SK-MEL-5 (cell line): ENCODE measurements at regions not wholly inside any gene's neighbourhood (a gene's known extent, or its start where the extent isn't known, plus 50 kb on each side); places are given as distances from the start of the nearest gene placed in this dataset.
A peak's percentile ranks its signal among the peaks of the same experiment; 100 is the strongest.
"Not testable (repeated sequence)": the region's sequence is repeated elsewhere in the genome, so short reads cannot be mapped to it uniquely, and the experiment has no call there.

ENCODE experiments used
- DNase-seq: peaks from one replicate; pipeline ENCODE4 v3.0.0-alpha.2; 2016; ENCODE audit warnings: low read depth, low spot score
- in situ Hi-C: cut with HindIII; loops from 2 replicates; pipeline ENCODE4 v1.10.0; 2016; ENCODE audit warnings: low sequenced_read_pairs, high pct_unique_total_duplicates, low pct_unique_long_range_greater_than_20kb

DNA sequence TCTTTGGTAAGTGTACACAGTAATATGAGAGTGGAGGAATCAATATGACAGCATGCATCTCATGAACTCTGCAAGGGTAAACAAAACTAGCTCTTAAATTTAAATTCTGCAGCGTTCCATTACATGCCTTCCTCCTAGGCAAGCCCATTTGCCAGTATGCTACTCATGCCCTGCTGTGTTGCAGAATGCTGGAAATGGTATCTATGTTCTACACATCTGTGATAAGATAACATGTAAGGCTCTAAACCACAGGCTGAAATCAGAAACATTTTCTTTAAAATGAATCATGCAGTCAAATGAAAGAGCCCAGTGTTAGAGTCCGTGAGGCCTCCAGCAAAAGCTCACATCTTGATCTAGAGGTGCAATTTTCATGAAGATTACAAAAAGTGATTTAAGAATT lies 112.8 kb upstream of the FN1 start:
- in situ Hi-C loops = no loop called here
- peak; percentile 11 for DNase-seq

DNA sequence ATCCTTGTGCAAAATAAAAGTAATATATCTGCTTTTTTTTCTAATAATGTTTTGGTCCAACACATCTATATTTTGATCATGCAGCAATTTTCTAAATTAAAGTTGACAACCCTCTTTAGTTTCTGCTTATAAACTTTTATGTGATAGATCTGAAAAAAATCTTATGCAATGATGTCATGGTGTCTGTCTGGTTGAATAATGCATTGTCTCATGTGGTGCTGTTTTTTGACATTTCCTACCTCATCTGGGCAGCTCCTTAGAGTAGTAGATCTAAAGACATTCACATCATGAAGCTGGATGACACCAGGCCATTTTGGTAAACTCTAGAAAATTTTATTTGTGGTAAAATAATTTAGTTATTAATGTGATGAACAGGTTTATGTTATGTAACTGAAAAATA lies 106.8 kb upstream of the FN1 start:
- no peak for DNase-seq
- in situ Hi-C loops = no loop called here

DNA sequence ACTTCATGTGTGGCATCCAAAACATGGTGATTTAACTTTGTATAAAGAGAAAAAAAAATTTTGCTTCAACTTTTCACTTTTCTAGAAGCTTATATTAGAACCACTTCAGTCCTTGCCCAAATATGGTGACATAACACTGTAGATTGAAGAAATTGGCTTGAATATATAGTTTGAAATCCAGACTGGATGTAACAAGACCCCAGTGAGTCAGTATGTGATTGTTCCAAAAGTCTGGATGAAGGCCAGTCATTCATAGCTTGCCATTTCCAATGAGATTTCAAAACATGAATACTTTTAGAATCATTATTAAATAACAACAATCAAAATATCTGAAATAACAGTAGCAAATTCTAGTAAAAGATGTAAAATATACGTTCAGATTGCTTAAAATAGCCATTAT lies 104.8 kb upstream of the FN1 start:
- in situ Hi-C loops = no loop called here
- peak; percentile 15 for DNase-seq

DNA sequence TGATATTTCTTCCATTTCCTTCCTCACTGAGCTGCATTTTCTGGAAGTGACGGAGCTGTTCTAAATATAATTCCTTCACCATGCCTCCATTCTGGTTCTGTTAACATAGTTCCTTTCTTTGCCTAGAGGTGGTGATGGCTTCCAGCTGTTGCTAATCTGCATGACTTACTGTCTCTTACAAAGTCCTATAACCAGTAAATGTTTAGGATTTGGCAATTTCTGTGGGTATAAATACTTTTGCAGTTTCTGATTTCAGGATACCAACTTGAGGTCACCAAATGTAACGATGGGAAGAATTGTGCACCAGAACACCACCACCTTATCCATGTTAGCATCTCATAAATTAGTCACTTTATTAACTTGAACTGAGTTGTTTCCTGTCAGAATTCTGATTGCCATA lies 101.7 kb upstream of the FN1 start:
- DNase-seq = no peak
- in situ Hi-C loops = no loop called here

DNA sequence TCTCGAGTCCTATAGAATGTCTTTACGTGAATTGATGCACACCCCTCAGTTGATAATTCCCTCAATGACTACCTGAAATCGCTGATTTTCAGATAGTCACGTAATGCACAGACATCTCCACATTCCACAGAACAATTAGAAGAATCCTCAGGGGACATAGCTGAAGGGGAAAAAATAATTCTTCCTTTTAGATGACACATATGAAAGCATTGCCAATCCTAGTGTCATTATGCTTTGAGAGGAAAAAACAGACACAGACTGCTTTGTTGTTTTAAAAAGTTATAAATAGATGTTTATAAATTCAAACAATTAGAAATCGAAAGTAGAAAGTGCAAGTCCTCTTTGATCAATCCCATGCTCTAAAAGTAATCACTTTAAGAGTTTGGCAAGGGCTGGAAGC lies 100.6 kb upstream of the FN1 start:
- in situ Hi-C loops = no loop called here
- DNase-seq = peak; percentile 17

DNA sequence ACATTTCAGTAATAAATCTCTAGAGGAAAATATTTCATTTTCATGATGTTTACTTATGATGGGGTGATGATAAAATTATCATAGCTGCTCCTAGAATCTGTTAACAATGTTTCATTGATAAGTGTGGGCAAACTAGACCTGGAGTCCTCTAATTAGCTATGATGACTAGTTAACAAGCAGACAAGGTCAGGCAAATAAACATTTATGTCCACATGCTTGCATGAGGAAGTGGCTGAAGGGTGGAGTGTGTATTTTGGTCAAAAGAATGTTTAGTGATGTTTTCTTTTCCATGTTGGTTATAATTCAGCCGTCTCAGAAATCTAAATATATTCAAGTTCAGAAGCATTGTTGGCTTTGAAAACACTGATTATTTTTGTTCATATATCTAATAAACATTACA lies 99.9 kb upstream of the FN1 start:
- in situ Hi-C loops = no loop called here
- no peak for DNase-seq

DNA sequence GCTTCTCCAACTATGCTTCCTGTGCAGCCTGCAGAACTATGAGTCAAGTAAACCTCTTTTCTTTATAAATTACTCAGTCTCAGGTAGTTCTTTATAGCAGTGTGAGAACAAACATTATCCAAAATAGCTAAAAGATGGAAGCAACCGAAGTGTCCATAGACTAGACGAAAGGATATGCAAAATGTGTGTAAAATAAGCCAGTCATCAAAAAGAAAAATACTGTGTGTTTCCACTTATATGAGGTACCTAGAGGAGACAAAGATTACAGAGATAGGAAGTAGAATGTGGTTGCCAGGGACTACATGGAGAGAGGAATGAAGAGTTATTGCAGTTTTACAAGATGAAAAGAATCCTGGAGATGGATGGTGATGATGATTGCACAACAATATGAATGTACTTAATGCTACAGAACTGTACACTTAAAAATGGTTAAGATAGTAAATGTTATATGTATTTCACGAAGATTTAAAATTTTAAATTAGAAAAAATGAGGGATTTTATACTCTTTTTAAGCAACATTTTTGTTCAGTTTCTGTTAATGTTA lies 99.3 kb upstream of the FN1 start:
- no peak for DNase-seq
- in situ Hi-C loops = no loop called here

DNA sequence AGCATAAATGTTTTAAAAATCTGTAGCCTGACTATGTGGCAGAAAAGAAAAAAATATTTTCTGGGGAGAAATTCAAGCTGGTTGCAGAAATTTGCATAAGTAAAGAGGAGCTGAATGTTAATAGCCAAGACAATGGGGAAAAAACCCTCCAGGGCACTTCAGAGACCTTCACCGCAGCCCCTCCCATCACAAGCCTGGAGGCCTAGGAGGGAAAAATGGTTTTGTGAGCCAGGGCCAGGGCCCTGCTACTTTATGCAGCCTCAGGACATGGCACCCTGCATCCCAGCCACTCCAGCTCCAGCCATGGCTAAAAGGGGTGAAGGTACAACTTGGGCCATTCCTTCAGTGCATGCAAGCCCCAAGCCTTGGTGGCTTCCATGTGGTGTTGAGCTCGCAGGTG lies 97.8 kb upstream of the FN1 start:
- in situ Hi-C loops = not testable (repeated sequence)

DNA sequence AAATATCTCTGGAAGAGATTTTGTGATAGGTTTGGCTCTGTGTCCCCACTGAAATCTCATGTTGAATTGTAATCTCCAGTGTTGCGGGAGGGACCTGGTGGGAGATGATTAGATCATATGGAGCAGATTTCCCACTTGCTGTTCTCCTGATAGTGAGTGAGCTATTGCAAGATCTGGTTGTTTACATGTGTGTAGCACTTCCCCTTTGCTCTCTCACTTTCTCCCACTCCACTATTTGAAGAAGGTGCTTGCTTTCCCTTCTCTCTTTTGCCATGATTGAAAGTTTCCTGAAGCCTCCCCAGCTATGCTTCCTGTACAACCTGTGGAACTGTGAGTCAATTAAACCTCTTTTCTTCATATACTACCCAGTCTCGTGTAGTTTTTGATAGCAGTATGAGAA lies 97.0 kb upstream of the FN1 start:
- in situ Hi-C loops = no loop called here
- DNase-seq = no peak

More for the DNA sequence above, 97.8 kb upstream of the FN1 start:
- not testable (repeated sequence) for DNase-seq

DNA sequence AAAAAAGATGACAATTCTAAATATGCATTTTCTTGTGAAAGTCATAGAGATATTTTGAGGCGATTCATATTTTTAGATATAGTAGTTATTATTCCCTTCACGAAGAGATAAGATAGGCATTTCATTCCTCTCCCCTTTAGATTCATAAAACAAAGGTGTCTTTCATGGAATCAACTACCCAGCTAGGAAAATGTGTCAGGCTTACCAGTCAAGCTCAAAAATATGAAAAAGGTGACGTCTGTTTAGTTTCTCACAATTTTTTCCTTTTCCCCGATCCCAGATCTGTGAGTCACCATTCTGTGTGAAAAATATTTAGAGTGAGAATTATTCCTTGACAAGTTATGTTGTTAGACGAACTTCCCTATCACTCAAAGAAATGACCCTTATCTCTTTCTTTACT lies 95.4 kb upstream of the FN1 start:
- peak; percentile 92 for DNase-seq
- in situ Hi-C loops = no loop called here

DNA sequence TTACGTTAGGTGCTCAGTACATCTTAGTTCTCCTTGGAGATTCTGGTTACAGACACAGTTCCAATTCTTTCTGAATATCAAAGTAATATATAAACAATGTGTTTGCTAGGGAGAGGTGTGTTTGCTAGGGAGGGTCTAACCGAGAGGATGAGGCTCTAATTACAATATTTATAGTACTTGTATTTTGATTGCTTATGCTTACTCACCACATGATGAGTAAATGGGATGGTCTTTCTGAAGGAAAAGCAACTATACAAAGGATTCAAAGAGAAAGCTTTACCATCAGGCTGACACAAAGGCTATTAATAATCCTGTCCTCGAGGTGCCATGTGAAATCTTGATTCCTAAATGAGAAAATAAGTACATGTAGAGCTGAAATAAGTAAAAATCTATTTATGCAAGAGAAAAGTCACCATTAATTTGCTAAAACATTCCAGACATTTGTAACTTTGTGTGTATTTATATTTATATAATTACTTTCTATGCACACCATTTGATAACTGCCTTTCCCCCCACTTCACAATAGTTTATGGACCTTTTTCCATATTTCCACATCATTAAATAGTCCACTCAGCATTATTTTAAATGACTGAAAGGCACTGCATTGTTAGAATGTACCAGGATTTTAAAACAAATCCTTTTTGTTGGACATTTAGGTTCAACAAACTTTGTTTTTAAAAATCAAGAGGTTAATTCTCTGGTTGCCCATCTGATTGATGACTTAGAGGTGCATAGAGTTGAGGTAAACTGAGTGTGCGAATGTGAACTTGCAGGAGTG lies 94.5 kb upstream of the FN1 start:
- in situ Hi-C loops = no loop called here
- DNase-seq = peak; percentile 59

DNA sequence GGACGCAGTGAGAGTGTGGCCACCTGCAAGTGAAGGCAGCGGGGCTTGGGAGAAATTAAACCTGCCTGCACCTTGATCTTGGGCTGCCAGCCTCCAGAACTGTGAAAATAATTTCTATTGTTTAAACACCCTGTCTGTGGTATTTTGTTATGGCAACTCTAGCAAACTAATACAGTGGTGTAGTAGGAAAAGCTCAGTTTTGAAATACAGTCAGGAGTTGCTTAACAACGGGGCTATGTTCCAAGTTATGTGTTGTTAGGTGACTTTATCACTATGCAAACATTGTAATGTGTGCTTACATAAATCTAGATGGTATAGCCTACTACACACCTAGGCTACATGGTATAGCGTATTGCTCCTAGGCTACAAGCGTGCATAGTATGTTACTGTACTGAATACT lies 93.4 kb upstream of the FN1 start:
- no peak for DNase-seq
- in situ Hi-C loops = no loop called here

DNA sequence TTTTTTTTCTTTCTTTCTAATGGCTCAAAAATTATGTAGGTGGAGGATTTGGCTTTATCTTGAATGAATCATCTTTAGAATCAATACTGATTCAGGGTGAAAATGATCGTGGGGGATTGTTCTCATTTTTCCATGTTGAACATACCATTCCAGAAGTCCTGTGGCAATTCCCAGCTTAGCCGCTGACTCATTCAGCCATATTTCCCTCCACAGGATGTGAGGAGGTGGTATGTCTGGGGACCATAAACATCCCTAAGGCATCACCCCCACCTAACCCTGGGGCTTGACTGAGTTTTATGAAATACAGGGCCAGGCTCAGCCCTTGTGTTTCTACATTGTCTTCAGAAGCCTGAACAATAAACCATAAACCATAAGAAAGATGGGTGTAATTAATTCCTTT lies 92.7 kb upstream of the FN1 start:
- in situ Hi-C loops = no loop called here

DNA sequence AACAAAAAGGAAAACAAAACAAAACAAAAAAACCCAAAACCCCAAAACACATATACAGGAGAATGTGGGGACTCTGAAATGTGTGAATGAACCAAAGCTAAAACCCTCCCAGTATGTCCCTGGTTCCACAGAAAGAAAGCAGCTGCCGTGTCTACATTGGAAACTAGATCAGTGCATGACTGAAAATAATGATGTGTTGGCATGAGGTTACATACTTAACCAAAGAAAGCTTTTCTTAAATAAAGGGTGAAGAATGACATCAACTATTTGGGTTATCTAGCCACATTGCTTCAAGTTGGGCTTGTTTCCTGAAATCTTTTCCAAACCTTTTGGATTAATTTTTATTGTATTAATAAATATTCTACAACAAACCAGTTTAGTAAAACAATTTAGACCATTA lies 91.9 kb upstream of the FN1 start:
- DNase-seq = no peak
- in situ Hi-C loops = no loop called here

More for the DNA sequence above, 92.7 kb upstream of the FN1 start:
- peak; percentile 16 for DNase-seq

DNA sequence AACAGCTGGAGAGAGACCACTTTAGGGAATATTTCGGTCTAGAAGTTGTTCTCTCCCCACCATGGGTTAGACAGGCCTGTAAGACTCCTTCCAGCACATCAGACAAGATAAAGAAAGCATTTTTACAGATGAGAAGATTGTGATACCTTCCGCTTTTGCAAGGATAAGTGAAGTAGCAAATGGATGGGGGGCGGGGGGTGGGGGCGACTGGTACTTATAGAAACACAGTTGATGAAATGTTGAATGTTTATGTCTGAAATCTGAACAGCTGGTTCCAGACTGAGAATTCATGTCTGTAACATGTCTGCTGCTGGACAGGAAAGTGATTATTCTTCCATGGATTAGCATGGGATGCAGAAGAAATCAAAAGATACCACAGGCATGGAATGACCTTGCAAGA lies 90.5 kb upstream of the FN1 start:
- DNase-seq = no peak
- in situ Hi-C loops = no loop called here

DNA sequence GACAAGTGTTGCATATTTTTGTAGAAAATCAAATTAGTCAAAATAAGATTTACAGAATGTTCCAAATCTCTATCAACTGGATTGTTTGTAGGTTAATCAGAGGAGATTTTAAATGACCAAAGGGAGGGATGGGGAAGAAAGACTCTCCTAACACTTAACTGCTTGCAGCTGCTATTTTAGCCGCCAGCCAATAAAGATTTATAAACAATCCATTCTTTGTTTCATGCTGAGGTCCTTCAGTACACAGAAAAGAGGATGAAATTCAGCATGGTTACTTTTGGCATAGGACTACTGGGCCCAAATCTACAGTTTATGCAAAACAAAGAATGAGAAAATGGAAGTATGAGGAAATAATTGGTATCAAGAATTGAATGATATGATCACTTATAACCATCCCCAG lies 86.4 kb upstream of the FN1 start:
- DNase-seq = peak; percentile 81
- in situ Hi-C loops = no loop called here

DNA sequence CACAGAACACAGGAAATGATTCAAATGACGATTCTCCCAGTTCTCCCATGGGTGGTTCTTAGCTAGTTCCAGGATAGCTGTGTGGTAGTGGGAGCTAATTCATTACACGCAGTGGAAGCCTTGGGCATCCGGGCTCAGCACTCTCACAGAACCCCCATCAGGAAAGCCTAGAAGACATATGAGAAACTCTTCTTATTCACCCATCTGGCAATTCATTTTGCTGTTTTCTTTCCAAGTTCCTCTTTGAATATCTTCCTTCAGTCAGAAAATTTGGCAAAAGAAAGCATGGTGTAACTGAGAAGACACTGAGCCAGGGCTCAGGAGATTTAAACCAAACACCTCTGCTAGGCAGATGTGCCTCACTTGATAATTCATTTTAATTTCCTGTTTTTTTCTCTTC lies 85.2 kb upstream of the FN1 start:
- in situ Hi-C loops = no loop called here
- no peak for DNase-seq

DNA sequence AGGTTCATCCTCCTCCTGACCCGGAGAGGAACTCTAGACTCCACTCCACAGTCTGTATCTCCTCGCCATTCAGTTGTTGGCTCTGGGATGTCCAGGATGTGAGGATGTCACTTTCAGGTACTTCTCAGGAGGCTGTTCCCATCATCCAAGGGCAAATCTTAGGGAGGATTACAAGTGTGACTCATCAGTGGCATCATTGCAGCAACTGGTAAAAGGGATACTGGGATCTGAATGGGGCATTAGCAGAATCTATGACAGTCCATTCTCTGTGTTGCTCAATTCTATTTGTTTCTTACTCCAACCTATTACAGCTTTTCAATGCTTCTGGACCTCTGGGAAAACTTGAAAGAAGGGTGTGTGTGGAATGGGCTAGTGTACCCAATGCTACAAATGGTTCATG lies 81.5 kb upstream of the FN1 start:
- no peak for DNase-seq
- in situ Hi-C loops = no loop called here

DNA sequence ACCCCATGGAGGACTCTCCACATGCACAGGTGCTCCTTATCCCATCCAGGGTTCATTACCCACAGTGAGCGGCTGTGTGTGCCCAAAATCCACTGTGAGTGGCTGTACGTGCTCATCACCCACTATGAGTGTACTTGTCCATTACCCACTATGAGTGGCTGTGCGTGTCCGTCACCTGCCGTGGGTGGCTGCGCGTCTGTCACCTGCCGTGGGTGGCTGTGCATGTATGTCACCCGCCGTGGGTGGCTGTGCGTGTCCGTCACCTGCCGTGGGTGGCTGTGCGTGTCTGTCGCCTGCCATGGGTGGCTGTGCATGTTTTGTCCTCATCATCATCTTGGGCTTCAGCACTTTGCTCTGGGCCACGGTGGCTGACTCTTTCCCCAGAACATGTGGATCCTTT lies 78.6 kb upstream of the FN1 start:
- in situ Hi-C loops = no loop called here
- DNase-seq = no peak
